GM12878 (cell line): ENCODE measurements at regions not wholly inside any gene's neighbourhood (a gene's known extent, or its start where the extent isn't known, plus 50 kb on each side); places are given as distances from the start of the nearest gene placed in this dataset.

ENCODE experiments used
- ATAC-seq: fragments of 200-7000 bp; cut with Tn5 transposase; 3 replicates; pipeline ENCODE4 v1.9.1; 2020; ENCODE audit warnings: mild to moderate bottlenecking, moderate library complexity
- BruUV-seq: library from RNA; stranded (reverse); fragments of 400-500 nt; replicated peaks from 2 replicates; lab custom pipeline; 2021; lab: Mats Ljungman, UMichigan
- CTCF ChIA-PET: fragments of 300-600 bp; sonication (Branson Sonifier 250); formaldehyde crosslinking; extraction: SDS; loops from one replicate; lab custom pipeline; 2021; ENCODE audit warnings: inconsistent platforms; lab: Yijun Ruan, JAX
- POLR2A ChIA-PET: fragments of 350-600 bp; formaldehyde crosslinking; extraction: SDS; loops from one replicate; lab custom pipeline; 2021; ENCODE audit warnings: inconsistent platforms; lab: Charles Lee
- RAD21 ChIA-PET: fragments of 300-600 bp; sonication (Branson Sonifier 250); formaldehyde crosslinking; loops from one replicate; lab custom pipeline; 2023; ENCODE audit warnings: antibody characterized with exemption; ENCODE audit not compliant: unreplicated experiment; lab: Charles Lee
- SMC1A ChIA-PET: fragments of 300-600 bp; sonication (Branson Sonifier 250); formaldehyde crosslinking; loops from one replicate; lab custom pipeline; 2023; ENCODE audit not compliant: unreplicated experiment, uncharacterized antibody; lab: Charles Lee
- DNase-seq: peaks from one replicate; pipeline ENCODE4 v3.0.0-alpha.2; 2011; ENCODE audit warnings: low read depth, low spot score
- FAIRE-seq: peaks from 3 replicates; lab custom pipeline; 2011; peaks lifted over from hg19 to GRCh38; lab: Jason Lieb, UNC
- H2AFZ ChIP-seq: 2 replicates; pipeline ENCODE4 v1.6.0; 2011; ENCODE audit warnings: low read depth, low read length, control low read depth; ENCODE audit not compliant: control insufficient read depth
- H3K27ac ChIP-seq: 2 replicates; pipeline ENCODE4 v1.5.1; 2011; ENCODE audit warnings: control low read depth; ENCODE audit not compliant: control insufficient read depth, insufficient read depth
- H3K27me3 ChIP-seq, 2 experiments: replicated peaks in 1 of 2; 2 replicates each; pipeline versions ENCODE4 v1.6.0 to v1.6.1; 2011; ENCODE audit warnings: low read length in 1 of 2; ENCODE audit not compliant: control insufficient read depth in 2 of 2, insufficient read depth in 2 of 2
- H3K36me3 ChIP-seq, 2 experiments: 2 replicates each; pipeline ENCODE4 v1.5.1; 2011; ENCODE audit warnings: low read length in 1 of 2; ENCODE audit not compliant: control insufficient read depth in 2 of 2, insufficient read depth in 2 of 2
- H3K4me1 ChIP-seq: 2 replicates; pipeline ENCODE4 v1.6.1; 2011; ENCODE audit warnings: mild to moderate bottlenecking, low read length, moderate library complexity, mixed read lengths; ENCODE audit not compliant: control insufficient read depth, insufficient read depth
- H3K4me2 ChIP-seq: 2 replicates; pipeline ENCODE4 v1.6.0; 2011; ENCODE audit warnings: control low read depth; ENCODE audit not compliant: control insufficient read depth, insufficient read depth
- H3K4me3 ChIP-seq: fragments of 200-600 bp; sonication (generic); 2 replicates; pipeline ENCODE4 v1.5.1; 2016
- H3K79me2 ChIP-seq: 2 replicates; pipeline ENCODE4 v1.6.0; 2011; ENCODE audit warnings: low read length; ENCODE audit not compliant: control insufficient read depth, insufficient read depth
- H3K9ac ChIP-seq: 2 replicates; pipeline ENCODE4 v1.8.0; 2011; ENCODE audit warnings: low read length, control low read depth, mixed read lengths; ENCODE audit not compliant: control insufficient read depth, insufficient read depth
- H3K9me3 ChIP-seq: replicated peaks from 3 replicates; pipeline ENCODE4 v1.5.1; 2011; ENCODE audit warnings: mild to moderate bottlenecking, low read length; ENCODE audit not compliant: control insufficient read depth, insufficient read depth
- H4K20me1 ChIP-seq: 2 replicates; pipeline ENCODE4 v1.6.0; 2011; ENCODE audit not compliant: control insufficient read depth, insufficient read depth
- BRCA1 ChIP-seq: IDR thresholded peaks from 2 replicates; pipeline ENCODE4 v1.6.1; 2011; ENCODE audit warnings: low read depth, low read length, improper control_type of control experiment
- CBX3 ChIP-seq: fragments of 200-600 bp; sonication (generic); IDR thresholded peaks from 2 replicates; pipeline ENCODE4 v1.6.1; 2016; ENCODE audit warnings: low read depth, borderline replicate concordance
- HCFC1 ChIP-seq: fragments of 150-350 bp; IDR thresholded peaks from 2 replicates; pipeline ENCODE4 v1.6.1; 2014; ENCODE audit warnings: low read length
- KAT2A ChIP-seq: conservative IDR thresholded peaks from 2 replicates; pipeline ENCODE4 v1.6.1; 2011; ENCODE audit warnings: low read depth, low read length; ENCODE audit not compliant: control insufficient read depth
- MEF2B ChIP-seq: fragments of 450-650 bp; IDR thresholded peaks from 2 replicates; pipeline ENCODE4 v1.6.1; 2018; ENCODE audit warnings: mild to moderate bottlenecking, moderate library complexity; ENCODE audit not compliant: partially characterized antibody, poor library complexity, severe bottlenecking
- NBN ChIP-seq: fragments of 450-650 bp; IDR thresholded peaks from 2 replicates; pipeline ENCODE4 v1.6.1; 2016
- PAX8 ChIP-seq: fragments of 450-650 bp; IDR thresholded peaks from 2 replicates; pipeline ENCODE4 v1.6.1; 2017; ENCODE audit warnings: mild to moderate bottlenecking, moderate library complexity
- TCF3 ChIP-seq: IDR thresholded peaks from 2 replicates; pipeline ENCODE4 v1.6.1; 2012; ENCODE audit warnings: low read depth, mild to moderate bottlenecking, low read length, borderline replicate concordance; ENCODE audit not compliant: insufficient read depth
- TCF7 ChIP-seq: IDR thresholded peaks from 2 replicates; pipeline ENCODE4 v1.6.1; 2014; ENCODE audit warnings: antibody characterized with exemption, borderline replicate concordance
- ZSCAN29 ChIP-seq: fragments of 450-650 bp; IDR thresholded peaks from 2 replicates; pipeline ENCODE4 v1.6.1; 2017; ENCODE audit warnings: mild to moderate bottlenecking, moderate library complexity
- WGBS: methylation state at CpG from one replicate; pipeline ENCODE4 v1.1.6; 2016; ENCODE audit warnings: low lambda C conversion rate; ENCODE audit not compliant: insufficient replicate concordance, insufficient coverage; ENCODE audit errors: missing lambda C conversion rate; 5-methylcytosine and 5-hydroxymethylcytosine counted together
- in situ Hi-C: fragments of 300-500 bp; cut with MboI; formaldehyde crosslinking; loops from 9 replicates; pipeline ENCODE4 v1.14.3; 2018; ENCODE audit warnings: mixed read lengths
- intact Hi-C: fragments of 100-400 bp; cut with micrococcal nuclease; formaldehyde crosslinking; loops from one replicate; pipeline ENCODE4 v1.14.2; 2022; ENCODE audit not compliant: unreplicated experiment
- TF ChIP-seq, protein P1 (sequence below): IDR thresholded peaks from 2 replicates; pipeline ENCODE4 v1.6.1; 2011; ENCODE audit warnings: borderline replicate concordance, low read depth, mild to moderate bottlenecking, moderate library complexity, mixed read lengths, low read length; ENCODE audit not compliant: insufficient read depth; ENCODE audit errors: extremely low read length
- TF ChIP-seq, protein P2 (sequence below): fragments of 450-650 bp; IDR thresholded peaks from 2 replicates; pipeline ENCODE4 v1.6.1; 2016; ENCODE audit warnings: mild to moderate bottlenecking, moderate library complexity, borderline replicate concordance
- TF ChIP-seq, protein P3 (sequence below): fragments of 450-650 bp; formaldehyde crosslinking; IDR thresholded peaks from 2 replicates; pipeline ENCODE4 v1.5.0; 2022; ENCODE audit warnings: mild to moderate bottlenecking, missing genetic modification characterization
- TF ChIP-seq, protein P4 (sequence below): fragments of 450-650 bp; IDR thresholded peaks from 2 replicates; pipeline ENCODE4 v1.6.1; 2017; ENCODE audit warnings: mild to moderate bottlenecking, low read depth, inconsistent platforms; ENCODE audit not compliant: poor library complexity, severe bottlenecking

DNA sequence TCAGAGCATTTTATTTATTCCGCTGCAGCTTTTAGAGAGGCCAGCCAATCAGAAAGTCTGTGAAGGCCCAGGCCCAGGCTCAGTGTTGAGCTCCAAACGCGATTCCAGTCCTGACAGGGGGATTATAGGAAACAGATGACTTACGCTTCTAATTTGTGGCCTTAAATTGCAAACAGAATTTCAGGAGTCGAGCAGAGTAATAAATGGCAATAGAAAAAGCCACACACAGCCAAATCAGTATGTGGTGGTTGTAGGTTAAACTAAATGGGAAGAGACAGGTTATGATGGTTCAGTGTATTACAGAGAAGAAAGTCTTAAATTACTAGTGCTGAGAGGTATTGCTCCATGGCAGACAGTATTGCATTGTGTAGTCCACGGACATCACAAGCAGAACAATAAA lies 131.0 kb upstream of the ZEB2 start:
- Histone ChIP-seq H3K4me1 (no peaks in the 10 kb centered on the region), H3K4me2 (no peak overlapping the region), H3K9ac (no peak overlapping the region), H3K79me2 (no peaks in the 10 kb centered on the region), H3K27ac (no peak overlapping the region), H3K36me3 (no peaks in the 10 kb centered on the region), H3K9me3 (no peaks in the 10 kb centered on the region), H3K27me3 (no peaks in the 10 kb centered on the region), H2AFZ (no peak overlapping the region), H4K20me1 (no peaks in the 10 kb centered on the region), H3K4me3 (no peak overlapping the region)
- RAD21 ChIA-PET, result no interaction called here
- CTCF ChIA-PET, result interaction anchor here (1.3 kb wide), 1 partner anchor 8 kb away, joined by 4 read pairs; no protein-coding TSS in a partner anchor
- ATAC-seq, result no peak
- no peak for DNase-seq
- no peak for FAIRE-seq
- POLR2A ChIA-PET, result no interaction called here
- BruUV-seq, result no TSS peak
- 46% methylated on average over 5 of the region's 6 CpGs for WGBS
- in situ Hi-C loops (no loop called here), intact Hi-C loops (no loop called here)
- SMC1A ChIA-PET, result interaction anchor here (0.8 kb wide), 1 partner anchor 25 kb away, joined by 3 read pairs; no protein-coding TSS in a partner anchor
- no peak for TF ChIP-seq BRCA1
- TF ChIP-seq TCF7, result no peak
- no peak for TF ChIP-seq KAT2A
- TF ChIP-seq, protein P1, sequence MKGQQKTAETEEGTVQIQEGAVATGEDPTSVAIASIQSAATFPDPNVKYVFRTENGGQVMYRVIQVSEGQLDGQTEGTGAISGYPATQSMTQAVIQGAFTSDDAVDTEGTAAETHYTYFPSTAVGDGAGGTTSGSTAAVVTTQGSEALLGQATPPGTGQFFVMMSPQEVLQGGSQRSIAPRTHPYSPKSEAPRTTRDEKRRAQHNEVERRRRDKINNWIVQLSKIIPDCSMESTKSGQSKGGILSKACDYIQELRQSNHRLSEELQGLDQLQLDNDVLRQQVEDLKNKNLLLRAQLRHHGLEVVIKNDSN, result no peak
- no peak for TF ChIP-seq MEF2B
- no peak for TF ChIP-seq ZSCAN29
- TF ChIP-seq NBN, result no peak
- no peak for TF ChIP-seq HCFC1
- no peak for TF ChIP-seq CBX3
- TF ChIP-seq PAX8, result no peak
- TF ChIP-seq, protein P2, sequence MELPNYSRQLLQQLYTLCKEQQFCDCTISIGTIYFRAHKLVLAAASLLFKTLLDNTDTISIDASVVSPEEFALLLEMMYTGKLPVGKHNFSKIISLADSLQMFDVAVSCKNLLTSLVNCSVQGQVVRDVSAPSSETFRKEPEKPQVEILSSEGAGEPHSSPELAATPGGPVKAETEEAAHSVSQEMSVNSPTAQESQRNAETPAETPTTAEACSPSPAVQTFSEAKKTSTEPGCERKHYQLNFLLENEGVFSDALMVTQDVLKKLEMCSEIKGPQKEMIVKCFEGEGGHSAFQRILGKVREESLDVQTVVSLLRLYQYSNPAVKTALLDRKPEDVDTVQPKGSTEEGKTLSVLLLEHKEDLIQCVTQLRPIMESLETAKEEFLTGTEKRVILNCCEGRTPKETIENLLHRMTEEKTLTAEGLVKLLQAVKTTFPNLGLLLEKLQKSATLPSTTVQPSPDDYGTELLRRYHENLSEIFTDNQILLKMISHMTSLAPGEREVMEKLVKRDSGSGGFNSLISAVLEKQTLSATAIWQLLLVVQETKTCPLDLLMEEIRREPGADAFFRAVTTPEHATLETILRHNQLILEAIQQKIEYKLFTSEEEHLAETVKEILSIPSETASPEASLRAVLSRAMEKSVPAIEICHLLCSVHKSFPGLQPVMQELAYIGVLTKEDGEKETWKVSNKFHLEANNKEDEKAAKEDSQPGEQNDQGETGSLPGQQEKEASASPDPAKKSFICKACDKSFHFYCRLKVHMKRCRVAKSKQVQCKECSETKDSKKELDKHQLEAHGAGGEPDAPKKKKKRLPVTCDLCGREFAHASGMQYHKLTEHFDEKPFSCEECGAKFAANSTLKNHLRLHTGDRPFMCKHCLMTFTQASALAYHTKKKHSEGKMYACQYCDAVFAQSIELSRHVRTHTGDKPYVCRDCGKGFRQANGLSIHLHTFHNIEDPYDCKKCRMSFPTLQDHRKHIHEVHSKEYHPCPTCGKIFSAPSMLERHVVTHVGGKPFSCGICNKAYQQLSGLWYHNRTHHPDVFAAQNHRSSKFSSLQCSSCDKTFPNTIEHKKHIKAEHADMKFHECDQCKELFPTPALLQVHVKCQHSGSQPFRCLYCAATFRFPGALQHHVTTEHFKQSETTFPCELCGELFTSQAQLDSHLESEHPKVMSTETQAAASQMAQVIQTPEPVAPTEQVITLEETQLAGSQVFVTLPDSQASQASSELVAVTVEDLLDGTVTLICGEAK, result no peak
- no peak for TF ChIP-seq TCF3
- TF ChIP-seq, protein P3, sequence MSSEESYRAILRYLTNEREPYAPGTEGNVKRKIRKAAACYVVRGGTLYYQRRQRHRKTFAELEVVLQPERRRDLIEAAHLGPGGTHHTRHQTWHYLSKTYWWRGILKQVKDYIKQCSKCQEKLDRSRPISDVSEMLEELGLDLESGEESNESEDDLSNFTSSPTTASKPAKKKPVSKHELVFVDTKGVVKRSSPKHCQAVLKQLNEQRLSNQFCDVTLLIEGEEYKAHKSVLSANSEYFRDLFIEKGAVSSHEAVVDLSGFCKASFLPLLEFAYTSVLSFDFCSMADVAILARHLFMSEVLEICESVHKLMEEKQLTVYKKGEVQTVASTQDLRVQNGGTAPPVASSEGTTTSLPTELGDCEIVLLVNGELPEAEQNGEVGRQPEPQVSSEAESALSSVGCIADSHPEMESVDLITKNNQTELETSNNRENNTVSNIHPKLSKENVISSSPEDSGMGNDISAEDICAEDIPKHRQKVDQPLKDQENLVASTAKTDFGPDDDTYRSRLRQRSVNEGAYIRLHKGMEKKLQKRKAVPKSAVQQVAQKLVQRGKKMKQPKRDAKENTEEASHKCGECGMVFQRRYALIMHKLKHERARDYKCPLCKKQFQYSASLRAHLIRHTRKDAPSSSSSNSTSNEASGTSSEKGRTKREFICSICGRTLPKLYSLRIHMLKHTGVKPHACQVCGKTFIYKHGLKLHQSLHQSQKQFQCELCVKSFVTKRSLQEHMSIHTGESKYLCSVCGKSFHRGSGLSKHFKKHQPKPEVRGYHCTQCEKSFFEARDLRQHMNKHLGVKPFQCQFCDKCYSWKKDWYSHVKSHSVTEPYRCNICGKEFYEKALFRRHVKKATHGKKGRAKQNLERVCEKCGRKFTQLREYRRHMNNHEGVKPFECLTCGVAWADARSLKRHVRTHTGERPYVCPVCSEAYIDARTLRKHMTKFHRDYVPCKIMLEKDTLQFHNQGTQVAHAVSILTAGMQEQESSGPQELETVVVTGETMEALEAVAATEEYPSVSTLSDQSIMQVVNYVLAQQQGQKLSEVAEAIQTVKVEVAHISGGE (CRISPR knock-in tag), result no peak
- TF ChIP-seq, protein P4, sequence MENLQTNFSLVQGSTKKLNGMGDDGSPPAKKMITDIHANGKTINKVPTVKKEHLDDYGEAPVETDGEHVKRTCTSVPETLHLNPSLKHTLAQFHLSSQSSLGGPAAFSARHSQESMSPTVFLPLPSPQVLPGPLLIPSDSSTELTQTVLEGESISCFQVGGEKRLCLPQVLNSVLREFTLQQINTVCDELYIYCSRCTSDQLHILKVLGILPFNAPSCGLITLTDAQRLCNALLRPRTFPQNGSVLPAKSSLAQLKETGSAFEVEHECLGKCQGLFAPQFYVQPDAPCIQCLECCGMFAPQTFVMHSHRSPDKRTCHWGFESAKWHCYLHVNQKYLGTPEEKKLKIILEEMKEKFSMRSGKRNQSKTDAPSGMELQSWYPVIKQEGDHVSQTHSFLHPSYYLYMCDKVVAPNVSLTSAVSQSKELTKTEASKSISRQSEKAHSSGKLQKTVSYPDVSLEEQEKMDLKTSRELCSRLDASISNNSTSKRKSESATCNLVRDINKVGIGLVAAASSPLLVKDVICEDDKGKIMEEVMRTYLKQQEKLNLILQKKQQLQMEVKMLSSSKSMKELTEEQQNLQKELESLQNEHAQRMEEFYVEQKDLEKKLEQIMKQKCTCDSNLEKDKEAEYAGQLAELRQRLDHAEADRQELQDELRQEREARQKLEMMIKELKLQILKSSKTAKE, result no peak
